SU-DHL-6 (cell line): ENCODE measurements at regions not wholly inside any gene's neighbourhood (a gene's known extent, or its start where the extent isn't known, plus 50 kb on each side); places are given as distances from the start of the nearest gene placed in this dataset.
"Not testable (repeated sequence)": the region's sequence is repeated elsewhere in the genome, so short reads cannot be mapped to it uniquely, and the experiment has no call there.

Experiments used
- H2AFZ ChIP-seq: fragments of 200-600 bp; sonication (generic); 2 replicates; pipeline ENCODE4 v1.6.1; 2014; ENCODE audit warnings: low read depth, mild to moderate bottlenecking, moderate library complexity, mixed read lengths, antibody characterized with exemption, low read length; ENCODE audit not compliant: severe bottlenecking
- H3F3A ChIP-seq: fragments of 200-600 bp; shearing (Covaris generic); 2 replicates; pipeline ENCODE4 v1.6.0; 2016; ENCODE audit warnings: antibody characterized with exemption, mild to moderate bottlenecking; ENCODE audit not compliant: insufficient read depth
- H3K27ac ChIP-seq: fragments of 200-600 bp; sonication (generic); 2 replicates; pipeline ENCODE4 v1.5.1; 2016; ENCODE audit warnings: low read depth, mild to moderate bottlenecking, low read length, moderate library complexity, mixed read lengths
- H3K27me3 ChIP-seq: fragments of 200-600 bp; sonication (generic), shearing (Covaris generic); 2 replicates; pipeline ENCODE4 v1.6.0; 2014; ENCODE audit warnings: mild to moderate bottlenecking, low read length
- H3K36me3 ChIP-seq: fragments of 200-600 bp; sonication (generic); 2 replicates; pipeline ENCODE4 v1.6.1; 2014; ENCODE audit warnings: mild to moderate bottlenecking, low read length, mixed read lengths
- H3K4me2 ChIP-seq: fragments of 300-600, 200-600 bp; shearing (Covaris generic), sonication (generic); 2 replicates; pipeline ENCODE4 v1.6.0; 2014; ENCODE audit warnings: low read length, low read depth, mild to moderate bottlenecking; ENCODE audit not compliant: poor library complexity, severe bottlenecking
- H3K4me3 ChIP-seq: fragments of 200-600 bp; sonication (generic); 2 replicates; pipeline ENCODE4 v1.5.1; 2014; ENCODE audit warnings: antibody characterized with exemption, low read length, mild to moderate bottlenecking, mixed read lengths; ENCODE audit not compliant: insufficient read depth, poor library complexity, severe bottlenecking
- H3K79me2 ChIP-seq: fragments of 200-600 bp; sonication (generic); 2 replicates; pipeline ENCODE4 v1.6.1; 2014; ENCODE audit warnings: mild to moderate bottlenecking, low read length, moderate library complexity; ENCODE audit not compliant: insufficient read depth
- H3K9ac ChIP-seq: fragments of 200-600 bp; sonication (generic); 2 replicates; pipeline ENCODE4 v1.7.0; 2014; ENCODE audit warnings: mild to moderate bottlenecking, low read length
- H3K9me2 ChIP-seq: fragments of 200-600 bp; sonication (generic); replicated peaks from 2 replicates; pipeline ENCODE4 v1.6.1; 2014; ENCODE audit warnings: low read length; ENCODE audit not compliant: insufficient read depth
- H3K9me3 ChIP-seq: fragments of 200-600 bp; sonication (generic); 2 replicates; pipeline ENCODE4 v1.6.1; 2014; ENCODE audit warnings: low read length, mixed read lengths; ENCODE audit not compliant: insufficient read depth
- H4K20me1 ChIP-seq: fragments of 200-600 bp; sonication (generic); 2 replicates; pipeline ENCODE4 v1.6.1; 2014; ENCODE audit warnings: low read depth, mild to moderate bottlenecking, antibody characterized with exemption, low read length, moderate library complexity, mixed read lengths
- CTCF ChIP-seq: fragments of 200-600 bp; sonication (generic); IDR thresholded peaks from one replicate; pipeline ENCODE4 v1.5.1; 2017; ENCODE audit warnings: antibody characterized with exemption, mild to moderate bottlenecking, low read length, moderate library complexity; ENCODE audit not compliant: insufficient read depth, poor library complexity, severe bottlenecking
- EZH2phosphoT487 ChIP-seq: fragments of 200-600 bp; sonication (generic), shearing (Covaris generic); conservative IDR thresholded peaks from 2 replicates; pipeline ENCODE4 v1.6.1; 2018; ENCODE audit warnings: mild to moderate bottlenecking, antibody characterized with exemption, low read length, moderate library complexity, mixed read lengths

DNA sequence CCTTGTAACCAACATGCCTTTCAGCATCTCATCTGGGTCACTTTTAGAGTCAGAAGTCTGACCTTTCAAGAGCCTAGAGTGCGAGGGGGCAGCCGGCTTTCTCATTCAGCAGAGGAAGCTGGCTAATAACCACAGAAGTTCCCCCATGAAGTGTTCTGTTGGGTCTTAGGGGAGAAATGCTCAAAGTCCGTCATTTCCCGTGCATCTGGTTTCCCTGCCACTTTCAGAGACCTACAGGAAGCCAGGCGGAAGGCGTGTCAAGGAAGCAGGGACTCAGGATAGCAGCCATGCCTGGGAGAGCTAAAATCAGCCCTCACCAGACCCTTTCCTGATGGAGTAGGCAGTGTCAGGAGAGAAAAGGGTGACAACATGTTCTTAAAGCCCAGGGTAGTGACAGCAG is 301.8 kb upstream of the ID2 start:
- Histone ChIP-seq H3K9ac (no peak overlapping the region), H3K4me2 (no peak overlapping the region), H3K9me2 (no peaks in the 10 kb centered on the region), H4K20me1 (no peaks in the 10 kb centered on the region), H3K9me3 (no peaks in the 10 kb centered on the region), H3F3A (no peaks in the 10 kb centered on the region), H3K4me3 (no peak overlapping the region), H3K27me3 (no peaks in the 10 kb centered on the region), H3K36me3 (no peaks in the 10 kb centered on the region), H3K79me2 (no peaks in the 10 kb centered on the region), H3K27ac (no peak overlapping the region), H2AFZ (no peak overlapping the region)
- TF ChIP-seq CTCF (no peak), EZH2phosphoT487 (no peak)

DNA sequence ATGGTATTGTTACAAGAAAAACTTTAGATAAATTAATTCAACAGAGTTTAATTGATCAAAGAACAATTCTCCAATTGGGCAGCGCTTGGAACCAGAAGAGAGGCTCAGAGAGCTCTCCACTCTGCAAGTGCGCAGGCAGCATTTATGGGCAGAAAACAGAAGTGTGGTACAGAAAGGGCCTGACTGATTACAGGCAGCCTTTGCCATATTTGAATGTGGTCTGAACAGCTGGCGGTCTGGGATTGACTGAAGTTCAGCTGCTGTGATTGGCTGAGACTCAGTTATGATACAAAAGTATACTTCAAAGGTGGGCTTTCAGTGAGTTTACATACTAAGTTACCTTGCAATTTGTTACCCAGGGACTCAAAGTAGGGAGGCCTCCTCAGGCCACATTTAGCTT is 301.3 kb upstream of the ID2 start:
- H3K9ac ChIP-seq: no peak overlapping the region
- H2AFZ ChIP-seq: no peak overlapping the region
- no peaks in the 10 kb centered on the region for H4K20me1 ChIP-seq
- H3K36me3 ChIP-seq: no peaks in the 10 kb centered on the region
- H3K27me3 ChIP-seq: no peaks in the 10 kb centered on the region
- H3F3A ChIP-seq: no peaks in the 10 kb centered on the region
- H3K9me3 ChIP-seq: no peaks in the 10 kb centered on the region
- H3K9me2 ChIP-seq: no peaks in the 10 kb centered on the region
- H3K27ac ChIP-seq: no peak overlapping the region
- H3K4me2 ChIP-seq: no peak overlapping the region
- TF ChIP-seq CTCF (no peak), EZH2phosphoT487 (no peak)
- H3K4me3 ChIP-seq: no peak overlapping the region
- H3K79me2 ChIP-seq: no peaks in the 10 kb centered on the region

GRCh38 chr2:8382485-8382884 is 299.4 kb upstream of the ID2 start:
- no peak for TF ChIP-seq EZH2phosphoT487
- TF ChIP-seq CTCF: no peak
- Histone ChIP-seq H2AFZ (no peak overlapping the region), H3K4me3 (no peak overlapping the region), H3K9ac (no peak overlapping the region), H3K4me2 (no peak overlapping the region), H3K9me2 (no peaks in the 10 kb centered on the region), H3K9me3 (no peaks in the 10 kb centered on the region), H3K27ac (no peak overlapping the region), H3K27me3 (no peaks in the 10 kb centered on the region), H3K36me3 (no peaks in the 10 kb centered on the region), H3K79me2 (no peaks in the 10 kb centered on the region), H3F3A (no peaks in the 10 kb centered on the region), H4K20me1 (no peaks in the 10 kb centered on the region)

GRCh38 chr2:8386748-8387147 is 295.1 kb upstream of the ID2 start:
- H2AFZ ChIP-seq: not testable (repeated sequence)

More at GRCh38 chr2:8386748-8387147, 295.1 kb upstream of the ID2 start:
- not testable (repeated sequence) for H3K79me2 ChIP-seq, H3K4me2 ChIP-seq, H3K9me2 ChIP-seq, H3K9ac ChIP-seq, H3K9me3 ChIP-seq, H3F3A ChIP-seq, H3K27ac ChIP-seq, H3K27me3 ChIP-seq, H3K4me3 ChIP-seq, H4K20me1 ChIP-seq, H3K36me3 ChIP-seq
